Transverse colon (tissue), 4 donors: ENCODE measurements at regions not wholly inside any gene's neighbourhood (a gene's known extent, or its start where the extent isn't known, plus 50 kb on each side); places are given as distances from the start of the nearest gene placed in this dataset.

Experiments
- DNase-seq: peaks from one replicate; pipeline ENCODE4 v3.0.0-alpha.2; 2019
- H3K27ac ChIP-seq, 4 donors: fragments of 200-600 bp; sonication (generic); 2 replicates each; pipeline ENCODE4 v1.5.1; 2016 to 2018; ENCODE audit warnings: inconsistent platforms in 4 of 4
- H3K27me3 ChIP-seq: fragments of 200-600 bp; sonication (generic); 2 replicates; pipeline ENCODE4 v1.5.1; 2017; ENCODE audit warnings: inconsistent platforms
- H3K36me3 ChIP-seq, 4 donors: fragments of 200-600 bp; sonication (generic); 2 replicates each; pipeline ENCODE4 v1.5.1; 2017 to 2019; ENCODE audit warnings: inconsistent platforms in 4 of 4
- H3K4me1 ChIP-seq, 4 donors: fragments of 200-600 bp; sonication (generic); 2 replicates each; pipeline ENCODE4 v1.5.1; 2017 to 2020; ENCODE audit warnings: inconsistent platforms in 4 of 4
- H3K4me3 ChIP-seq, 4 donors: fragments of 200-600 bp; sonication (generic); 1 replicate in 1 of 4; 2 replicates in 3 of 4; pipeline versions ENCODE4 v1.5.1 to v1.6.1; 2017 to 2019; ENCODE audit warnings: inconsistent platforms in 4 of 4
- H3K9me3 ChIP-seq, 2 donors: fragments of 200-600 bp; sonication (generic); 2 replicates each; pipeline ENCODE4 v1.5.1; 2017 to 2019; ENCODE audit warnings: inconsistent platforms in 2 of 2
- EP300 ChIP-seq: sonication (generic); formaldehyde crosslinking; IDR thresholded peaks from one replicate; pipeline ENCODE4 v1.6.1; 2017; ENCODE audit warnings: antibody characterized with exemption, low read depth
- POLR2A ChIP-seq: fragments of 450-650 bp; IDR thresholded peaks from one replicate; pipeline ENCODE4 v1.6.1; 2016; ENCODE audit warnings: antibody characterized with exemption, mild to moderate bottlenecking, moderate library complexity
- POLR2AphosphoS5 ChIP-seq, 3 donors: sonication (generic); formaldehyde crosslinking; IDR thresholded peaks; one replicate each; pipeline ENCODE4 v1.6.1; 2016; ENCODE audit warnings: antibody characterized with exemption in 3 of 3
- WGBS, 2 donors: methylation state at CpG; one replicate each; pipeline ENCODE4 v1.1.5; 2018; ENCODE audit warnings: low coverage in 1 of 2; 5-methylcytosine and 5-hydroxymethylcytosine counted together
- in situ Hi-C, 4 donors: fragments of 200-750 bp; cut with MboI; loops; one replicate each; pipeline versions ENCODE4 v1.15.0 to v1.15.1; 2017; ENCODE audit warnings: low sequenced_read_pairs in 3 of 4, low pct_ligation_motif_present in 1 of 4, low pct_unique_long_range_greater_than_20kb in 1 of 4
- intact Hi-C: fragments of 100-400 bp; cut with DNase I; formaldehyde crosslinking; loops from one replicate; pipeline ENCODE4 v1.15.1; 2023; ENCODE audit warnings: low total_unique reads
- TF ChIP-seq, protein P1 (sequence below), 5 experiments: fragments of 200-600 bp in 3 of 5; fragments of 450-650 bp in 2 of 5; sonication (generic) in 3 of 5; IDR thresholded peaks; 1 replicate in 2 of 5; 2 replicates in 3 of 5; pipeline ENCODE4 v1.5.1; 2016 to 2017; ENCODE audit warnings: antibody characterized with exemption in 5 of 5, inconsistent platforms in 3 of 5, mild to moderate bottlenecking in 2 of 5, moderate library complexity in 1 of 5

DNA sequence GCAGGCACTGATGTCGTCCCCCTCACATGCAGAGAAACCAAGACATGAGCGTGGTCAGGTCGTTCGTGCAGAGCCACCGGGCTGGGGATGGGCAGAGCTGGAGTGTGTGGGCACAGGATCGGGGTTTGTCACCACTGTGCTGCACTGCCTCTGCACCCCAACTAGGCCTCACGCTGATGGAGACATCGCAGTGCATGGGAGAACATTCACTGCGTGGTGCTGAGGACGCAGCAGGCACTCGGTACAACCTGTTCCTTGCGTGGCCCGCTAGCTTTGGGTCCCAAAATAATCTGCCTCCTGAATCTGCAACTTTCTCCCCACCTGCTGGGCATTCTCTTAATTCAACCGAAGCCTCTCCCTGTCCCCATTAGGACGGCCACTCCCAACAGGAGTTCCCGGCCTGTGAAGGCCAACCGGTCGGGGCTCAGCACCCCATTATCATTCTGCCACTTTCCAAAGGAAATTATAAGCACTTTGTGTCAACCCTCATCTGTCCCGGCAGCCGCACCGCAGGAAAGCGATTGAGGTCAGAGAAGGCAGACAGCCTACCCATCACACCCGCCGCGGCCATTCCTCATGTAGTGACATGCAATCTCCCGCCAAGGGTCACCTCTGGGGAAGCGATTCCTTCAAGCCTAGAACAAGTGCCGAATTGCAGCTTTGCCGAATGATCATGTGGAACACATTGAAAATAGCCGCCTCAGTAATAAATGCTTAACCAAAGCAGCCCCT, 490.4 kb downstream of the MN1 start:
- 85 to 93% methylated on average over 14 to 30 of the region's 30 CpGs for WGBS, 2 donors
- no peaks in the 10 kb centered on the region for H3K27me3 ChIP-seq
- intact Hi-C loops, result no loop called here
- H3K27ac ChIP-seq, result no peak overlapping the region
- no peaks in the 10 kb centered on the region for H3K9me3 ChIP-seq
- H3K4me3 ChIP-seq, result no peak overlapping the region
- H3K36me3 ChIP-seq, result no peaks in the 10 kb centered on the region
- DNase-seq, result no peak
- in situ Hi-C loops, result no loop called here
- TF ChIP-seq POLR2A (no peak), EP300 (no peak), POLR2AphosphoS5 (IDR thresholded peaks at IDR 0.05) (no peak)
- TF ChIP-seq, protein P1, sequence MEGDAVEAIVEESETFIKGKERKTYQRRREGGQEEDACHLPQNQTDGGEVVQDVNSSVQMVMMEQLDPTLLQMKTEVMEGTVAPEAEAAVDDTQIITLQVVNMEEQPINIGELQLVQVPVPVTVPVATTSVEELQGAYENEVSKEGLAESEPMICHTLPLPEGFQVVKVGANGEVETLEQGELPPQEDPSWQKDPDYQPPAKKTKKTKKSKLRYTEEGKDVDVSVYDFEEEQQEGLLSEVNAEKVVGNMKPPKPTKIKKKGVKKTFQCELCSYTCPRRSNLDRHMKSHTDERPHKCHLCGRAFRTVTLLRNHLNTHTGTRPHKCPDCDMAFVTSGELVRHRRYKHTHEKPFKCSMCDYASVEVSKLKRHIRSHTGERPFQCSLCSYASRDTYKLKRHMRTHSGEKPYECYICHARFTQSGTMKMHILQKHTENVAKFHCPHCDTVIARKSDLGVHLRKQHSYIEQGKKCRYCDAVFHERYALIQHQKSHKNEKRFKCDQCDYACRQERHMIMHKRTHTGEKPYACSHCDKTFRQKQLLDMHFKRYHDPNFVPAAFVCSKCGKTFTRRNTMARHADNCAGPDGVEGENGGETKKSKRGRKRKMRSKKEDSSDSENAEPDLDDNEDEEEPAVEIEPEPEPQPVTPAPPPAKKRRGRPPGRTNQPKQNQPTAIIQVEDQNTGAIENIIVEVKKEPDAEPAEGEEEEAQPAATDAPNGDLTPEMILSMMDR (IDR thresholded peaks at IDR 0.05), result no peak
- peaks cover 6 to 43% (median 17%) of the 10 kb centered on the region in 4 donors for H3K4me1 ChIP-seq

DNA sequence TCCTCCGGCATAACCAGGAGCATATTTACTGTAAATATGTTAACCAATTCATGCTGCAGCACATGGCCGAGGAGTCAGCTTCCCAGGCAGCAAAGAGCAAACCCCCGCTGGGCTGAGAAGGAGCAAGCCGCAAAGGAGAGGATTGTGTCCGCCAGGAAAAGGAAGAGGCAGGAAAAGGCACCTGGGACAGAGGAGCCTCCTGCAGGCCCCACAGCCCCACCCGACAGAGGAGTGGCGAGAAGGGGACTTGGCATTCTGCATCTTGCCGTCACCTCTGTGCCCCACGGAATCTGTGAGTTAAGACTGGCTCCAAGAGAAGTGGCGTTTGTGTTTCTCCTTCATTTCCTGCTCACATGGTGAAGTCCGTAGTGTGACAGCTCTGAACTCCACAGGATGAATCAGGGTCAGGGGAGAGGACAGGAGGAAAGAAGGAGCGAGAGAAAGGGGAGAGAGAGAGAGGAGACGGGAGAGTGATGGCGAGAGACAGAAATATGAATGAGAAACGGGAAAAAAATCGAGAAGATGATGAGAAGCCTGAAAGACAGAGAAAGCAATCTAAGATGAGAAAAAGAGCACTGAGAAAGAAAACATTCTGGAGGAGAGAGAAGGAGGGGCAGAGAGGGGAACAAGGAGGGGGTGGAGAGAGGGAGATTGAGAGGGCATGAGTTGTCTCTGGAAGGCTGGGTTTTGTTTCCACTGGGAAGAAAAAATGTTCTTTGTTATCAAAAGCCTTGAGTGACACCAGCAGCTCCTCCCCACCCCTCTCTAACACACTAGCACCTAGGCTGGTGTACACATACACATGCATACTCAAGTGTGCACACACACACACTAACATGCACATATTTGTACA, 489.6 kb downstream of the MN1 start:
- Histone ChIP-seq H3K9me3 (no peaks in the 10 kb centered on the region), H3K36me3 (no peaks in the 10 kb centered on the region), H3K4me1 (peaks cover 6 to 39% (median 19%) of the 10 kb centered on the region in 4 donors), H3K27ac (no peak overlapping the region), H3K27me3 (no peaks in the 10 kb centered on the region), H3K4me3 (no peak overlapping the region)
- intact Hi-C loops, result no loop called here
- WGBS, 2 donors, result 47 to 66% methylated on average over 5 to 16 of the region's 16 CpGs
- DNase-seq, result peak; percentile 23
- TF ChIP-seq POLR2A, result no peak
- in situ Hi-C loops, result no loop called here

DNA sequence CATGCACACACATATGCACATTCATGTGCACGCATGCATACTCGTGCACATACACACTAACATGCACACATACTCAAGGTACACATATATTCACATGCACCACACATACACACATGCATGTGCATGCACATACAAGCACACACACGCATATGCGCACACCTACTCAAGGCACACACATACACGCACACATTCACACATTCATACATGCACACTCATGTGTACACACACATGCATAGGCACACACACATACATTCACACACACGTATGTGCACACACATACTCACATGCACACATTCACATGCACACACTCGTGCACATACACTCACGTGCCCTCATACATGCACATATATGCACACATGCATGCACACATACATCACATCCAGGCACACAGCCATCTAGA, 489.0 kb downstream of the MN1 start:
- in situ Hi-C loops (no loop called here), intact Hi-C loops (no loop called here)
- H3K27ac ChIP-seq, result no peak overlapping the region
- no peaks in the 10 kb centered on the region for H3K9me3 ChIP-seq
- TF ChIP-seq POLR2AphosphoS5 (IDR thresholded peaks at IDR 0.05) (no peak), EP300 (no peak), POLR2A (no peak)
- TF ChIP-seq, protein P1 (IDR thresholded peaks at IDR 0.05), result no peak
- WGBS, 2 donors, result 68 to 84% methylated on average over 8 of the region's 8 CpGs
- H3K27me3 ChIP-seq, result no peaks in the 10 kb centered on the region
- H3K4me1 ChIP-seq, result peaks cover 11 to 41% (median 26%) of the 10 kb centered on the region in 4 donors
- H3K4me3 ChIP-seq, result no peak overlapping the region
- DNase-seq, result no peak
- no peaks in the 10 kb centered on the region for H3K36me3 ChIP-seq

DNA sequence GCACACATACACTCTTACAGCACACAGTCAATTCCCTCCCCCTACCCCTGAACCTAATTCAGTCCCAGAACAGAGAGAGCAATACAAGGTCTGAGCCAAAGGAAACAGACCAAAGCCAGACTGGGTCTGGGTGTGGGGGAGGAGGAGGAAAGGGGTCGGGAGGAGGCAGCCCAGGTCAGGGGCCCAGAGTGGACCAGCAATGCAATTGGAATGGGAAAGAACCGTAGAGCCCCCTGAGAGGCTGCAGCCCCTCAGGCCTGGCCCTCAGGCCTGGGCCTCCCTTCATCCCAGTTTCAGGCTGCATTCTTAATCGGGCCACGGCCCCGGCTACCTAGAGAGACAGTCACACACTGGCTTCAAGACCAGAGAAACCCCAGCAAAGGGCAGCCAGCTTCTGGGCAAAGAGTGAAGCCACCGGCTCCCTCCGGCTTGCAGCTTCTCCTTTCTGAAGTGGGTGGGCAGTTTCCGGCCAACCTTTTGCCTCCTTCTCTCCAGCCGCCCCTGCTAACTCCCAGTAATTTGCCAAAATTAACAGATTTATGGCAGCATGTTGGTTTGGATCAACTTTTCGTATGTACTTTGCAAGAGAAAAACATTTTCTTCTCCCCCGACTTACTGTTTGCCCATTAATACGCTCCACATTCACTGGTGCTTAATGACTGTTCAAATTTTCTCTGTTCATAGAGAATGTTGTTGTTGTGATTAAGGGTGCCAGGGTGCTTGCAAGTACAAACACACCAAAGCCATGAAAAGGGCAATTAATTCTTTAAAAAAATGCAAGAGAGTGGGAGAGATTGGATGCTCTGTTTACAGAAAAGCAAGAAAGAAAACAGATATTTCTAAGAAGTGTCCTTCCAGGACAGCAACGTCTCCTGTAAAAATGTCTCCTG, 488.3 kb downstream of the MN1 start:
- Histone ChIP-seq H3K27me3 (no peaks in the 10 kb centered on the region), H3K4me1 (peaks cover 11 to 48% (median 32%) of the 10 kb centered on the region in 4 donors), H3K27ac (no peak overlapping the region), H3K36me3 (no peaks in the 10 kb centered on the region), H3K9me3 (no peaks in the 10 kb centered on the region), H3K4me3 (no peak overlapping the region)
- DNase-seq, result no peak
- intact Hi-C loops, result no loop called here
- in situ Hi-C loops, result no loop called here
- TF ChIP-seq EP300 (no peak), POLR2A (no peak), POLR2AphosphoS5 (IDR thresholded peaks at IDR 0.05) (no peak)
- TF ChIP-seq, protein P1 (IDR thresholded peaks at IDR 0.05), result no peak
- WGBS, 2 donors, result 75 to 79% methylated on average over 4 to 13 of the region's 13 CpGs
